C4-2B (cell line): ENCODE measurements at regions not wholly inside any gene's neighbourhood (a gene's known extent, or its start where the extent isn't known, plus 50 kb on each side); places are given as distances from the start of the nearest gene placed in this dataset.

Experiments
- ZFX ChIP-seq: fragments of 450-650 bp; IDR thresholded peaks from 2 replicates; pipeline ENCODE4 v1.6.1; 2017
- TF ChIP-seq, protein P1 (sequence below): fragments of 450-650 bp; conservative IDR thresholded peaks from 2 replicates; pipeline ENCODE4 v1.5.1; 2017; ENCODE audit warnings: mild to moderate bottlenecking

DNA sequence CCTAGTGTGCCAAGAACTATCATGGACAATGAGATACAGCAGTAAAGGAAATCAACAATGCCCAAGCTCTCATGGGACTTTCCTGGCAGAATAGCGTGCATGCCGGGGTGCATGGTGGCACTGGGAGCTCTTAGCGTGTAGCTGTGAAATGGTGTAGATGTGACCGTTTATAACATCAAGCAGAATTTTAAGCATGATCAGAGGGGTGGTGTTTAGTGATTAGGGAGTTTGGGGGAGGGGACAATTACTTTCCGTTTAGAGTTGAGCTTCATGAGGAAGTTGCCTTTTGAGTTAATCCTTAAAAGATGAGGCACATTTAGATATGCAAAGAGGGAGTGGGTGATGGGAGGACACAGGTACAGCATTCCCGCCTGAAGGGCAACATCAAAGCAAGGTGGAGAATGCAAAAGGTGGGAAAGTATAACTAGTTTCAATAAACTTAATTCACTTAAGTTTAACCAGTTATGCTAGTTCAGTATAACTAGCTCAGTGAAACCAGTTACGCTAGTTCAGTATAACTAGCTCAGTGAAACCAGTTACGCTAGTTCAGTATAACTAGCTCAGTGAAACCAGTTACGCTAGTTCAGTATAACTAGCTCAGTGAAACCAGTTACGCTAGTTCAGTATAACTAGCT, 661.6 kb downstream of the QKI start:
- TF ChIP-seq, protein P1, sequence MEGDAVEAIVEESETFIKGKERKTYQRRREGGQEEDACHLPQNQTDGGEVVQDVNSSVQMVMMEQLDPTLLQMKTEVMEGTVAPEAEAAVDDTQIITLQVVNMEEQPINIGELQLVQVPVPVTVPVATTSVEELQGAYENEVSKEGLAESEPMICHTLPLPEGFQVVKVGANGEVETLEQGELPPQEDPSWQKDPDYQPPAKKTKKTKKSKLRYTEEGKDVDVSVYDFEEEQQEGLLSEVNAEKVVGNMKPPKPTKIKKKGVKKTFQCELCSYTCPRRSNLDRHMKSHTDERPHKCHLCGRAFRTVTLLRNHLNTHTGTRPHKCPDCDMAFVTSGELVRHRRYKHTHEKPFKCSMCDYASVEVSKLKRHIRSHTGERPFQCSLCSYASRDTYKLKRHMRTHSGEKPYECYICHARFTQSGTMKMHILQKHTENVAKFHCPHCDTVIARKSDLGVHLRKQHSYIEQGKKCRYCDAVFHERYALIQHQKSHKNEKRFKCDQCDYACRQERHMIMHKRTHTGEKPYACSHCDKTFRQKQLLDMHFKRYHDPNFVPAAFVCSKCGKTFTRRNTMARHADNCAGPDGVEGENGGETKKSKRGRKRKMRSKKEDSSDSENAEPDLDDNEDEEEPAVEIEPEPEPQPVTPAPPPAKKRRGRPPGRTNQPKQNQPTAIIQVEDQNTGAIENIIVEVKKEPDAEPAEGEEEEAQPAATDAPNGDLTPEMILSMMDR: no peak
- TF ChIP-seq ZFX: no peak
